ENCODE measurements at regions not wholly inside any gene's neighbourhood (a gene's known extent, or its start where the extent isn't known, plus 50 kb on each side); places are given as distances from the start of the nearest gene placed in this dataset.

GRCh38 chr11:10641912-10642697, 51.5 kb downstream of the IRAG1 start:
- DNase-seq = no peak

- no peak for DNase-seq
Observed at GRCh38 chr11:10641177-10641911, 52.2 kb downstream of the IRAG1 start.

- DNase-seq = no peak
Observed at GRCh38 chr11:10640308-10640707, 53.2 kb downstream of the IRAG1 start.

- DNase-seq = no peak
Observed at GRCh38 chr11:10639350-10639749, 54.2 kb downstream of the IRAG1 start.

GRCh38 chr11:10638316-10638925, 55.1 kb downstream of the IRAG1 start:
- DNase-seq = no peak

- no peak for DNase-seq
Observed at GRCh38 chr11:10637731-10638151, 55.8 kb downstream of the IRAG1 start.

GRCh38 chr11:10634407-10634806, 59.1 kb downstream of the IRAG1 start:
- no peak for DNase-seq

- no peak for DNase-seq
Observed at GRCh38 chr11:10633261-10633660, 60.3 kb downstream of the IRAG1 start.

- DNase-seq = no peak
Observed at GRCh38 chr11:10632483-10632882, 61.1 kb downstream of the IRAG1 start.

GRCh38 chr11:10631761-10632160, 61.8 kb downstream of the IRAG1 start:
- no peak for DNase-seq

GRCh38 chr11:10629411-10630002, 61.0 kb upstream of the LYVE1 start:
- DNase-seq = no peak

GRCh38 chr11:10628508-10629236, 60.2 kb upstream of the LYVE1 start:
- DNase-seq = peak; percentile 7

- no peak for DNase-seq
Observed at GRCh38 chr11:10627816-10628215, 59.4 kb upstream of the LYVE1 start.

GRCh38 chr11:10627291-10627690, 58.8 kb upstream of the LYVE1 start:
- no peak for DNase-seq

- no peak for DNase-seq
Observed at GRCh38 chr11:10625982-10626311, 57.5 kb upstream of the LYVE1 start.

GRCh38 chr11:10625281-10625981, 57.0 kb upstream of the LYVE1 start:
- DNase-seq = no peak

GRCh38 chr11:10623797-10624761, 55.6 kb upstream of the LYVE1 start:
- peak; percentile 49 for DNase-seq

GRCh38 chr11:10622957-10623791, 54.7 kb upstream of the LYVE1 start:
- DNase-seq = no peak

- no peak for DNase-seq
Observed at GRCh38 chr11:10622108-10622507, 53.6 kb upstream of the LYVE1 start.

- DNase-seq = no peak
Observed at GRCh38 chr11:10619131-10619680, 50.7 kb upstream of the LYVE1 start.
